ENCODE measurements at regions not wholly inside any gene's neighbourhood (a gene's known extent, or its start where the extent isn't known, plus 50 kb on each side); places are given as distances from the start of the nearest gene placed in this dataset.
"Not testable (repeated sequence)": the region's sequence is repeated elsewhere in the genome, so short reads cannot be mapped to it uniquely, and the experiment has no call there.

DNA sequence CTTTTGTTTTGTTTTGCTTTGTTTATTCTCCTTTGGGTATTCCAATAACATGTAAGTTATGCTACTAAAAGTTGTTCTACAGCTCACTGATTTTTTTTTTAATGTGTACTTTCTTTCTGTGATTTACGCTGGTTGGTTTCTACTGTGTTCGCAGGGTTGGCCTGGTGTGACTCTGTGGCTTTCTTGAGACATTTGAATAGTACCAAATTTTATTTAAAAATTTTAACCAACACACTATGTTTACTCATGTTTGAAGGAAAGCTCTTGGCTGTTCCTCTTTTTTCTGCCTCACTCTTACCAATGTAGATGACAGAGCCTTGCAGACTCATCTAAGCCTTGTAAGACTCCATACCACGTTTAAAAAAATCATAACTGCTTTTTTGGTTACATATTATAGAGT lies 1784.9 kb upstream of the DEFB115 start:
- H3K4me1 Mint-ChIP-seq, result no peaks in the 10 kb centered on the region
- peaks cover 0 to 46% (median 22%) of the 10 kb centered on the region in 6 donors for H3K9me3 Mint-ChIP-seq
- DNase-seq, result no peak
- H3K27me3 Mint-ChIP-seq (ENCODE audit: low read depth in 3 of 3), result peaks cover 0 to 4% (median 0%) of the 10 kb centered on the region in 3 donors
- H3K4me3 Mint-ChIP-seq, result no peak overlapping the region
- H3K27ac Mint-ChIP-seq, result no peak overlapping the region
- peaks cover 0 to 10% (median 0%) of the 10 kb centered on the region in 3 donors for H3K36me3 Mint-ChIP-seq

DNA sequence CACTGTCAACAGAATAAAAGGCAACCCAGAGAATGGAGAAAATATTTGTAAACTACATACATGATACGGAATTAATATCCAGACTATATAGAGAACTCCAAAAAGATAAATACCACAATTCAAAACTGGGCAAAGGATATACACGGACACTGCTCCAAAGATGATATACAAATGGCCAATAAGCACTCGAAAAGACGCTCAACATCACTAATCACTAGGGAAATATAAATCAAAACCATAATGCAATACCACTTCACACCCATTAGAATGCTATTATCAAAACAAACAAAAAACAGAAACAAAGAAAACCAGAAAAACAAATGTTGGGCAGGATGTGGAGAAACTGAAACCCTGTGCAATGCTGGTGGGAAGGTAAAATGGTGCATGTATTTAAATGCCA lies 1764.6 kb upstream of the DEFB115 start:
- H3K27me3 Mint-ChIP-seq (ENCODE audit: low read depth in 3 of 3); H3K36me3 Mint-ChIP-seq; DNase-seq; H3K4me3 Mint-ChIP-seq; H3K4me1 Mint-ChIP-seq; H3K27ac Mint-ChIP-seq: not testable (repeated sequence)
- peaks cover 2 to 40% (median 7%) of the 10 kb centered on the region in 6 donors for H3K9me3 Mint-ChIP-seq

DNA sequence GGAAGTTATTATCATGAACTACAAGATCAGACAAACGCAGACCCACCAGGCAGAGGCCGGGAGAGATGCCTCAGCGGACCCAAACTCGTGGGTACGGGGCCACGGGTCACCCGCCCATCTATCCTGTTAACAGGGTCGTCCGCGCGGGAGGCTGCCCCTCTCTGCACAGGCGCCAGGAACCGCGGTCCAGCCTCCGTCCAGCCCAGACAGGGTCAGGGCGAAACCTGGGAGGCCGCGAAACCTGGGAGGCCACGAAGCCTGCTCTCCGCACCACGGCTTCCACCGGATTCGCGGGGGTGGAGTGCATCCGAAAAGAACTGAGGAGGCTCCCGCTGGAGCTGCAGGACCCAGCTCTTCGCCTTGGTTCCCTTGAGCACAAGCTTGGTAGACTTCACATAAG lies 1760.7 kb upstream of the DEFB115 start:
- not testable (repeated sequence) for DNase-seq; H3K36me3 Mint-ChIP-seq; H3K4me1 Mint-ChIP-seq; H3K27me3 Mint-ChIP-seq (ENCODE audit: low read depth in 3 of 3)
- H3K4me3 Mint-ChIP-seq, result peak overlapping the region in 1 of 5 donors; percentile 70
- peak overlapping the region in 1 of 6 donors; percentile 80 for H3K27ac Mint-ChIP-seq
- peaks cover 4 to 40% (median 10%) of the 10 kb centered on the region in 6 donors for H3K9me3 Mint-ChIP-seq

DNA sequence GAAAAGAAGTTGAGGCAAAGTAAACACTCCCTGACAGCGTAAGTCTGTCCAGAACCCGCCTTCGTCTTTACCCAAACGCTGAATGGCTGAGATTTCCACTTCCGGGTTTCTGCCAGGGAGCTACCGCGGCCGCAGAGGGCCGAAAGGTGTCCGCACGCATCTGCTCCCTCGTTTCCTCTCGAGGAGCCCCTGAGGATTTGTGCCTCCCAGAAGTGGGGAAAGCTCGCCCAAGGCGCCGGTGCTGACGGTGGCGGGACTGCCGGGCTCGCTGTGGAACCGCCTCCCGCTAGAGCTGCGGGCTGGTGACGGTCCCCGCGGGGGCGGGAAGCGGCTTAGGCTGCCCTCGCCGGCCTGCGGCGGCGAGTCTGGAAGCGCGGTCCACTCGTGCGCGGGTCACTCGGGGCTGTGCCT lies 1760.2 kb upstream of the DEFB115 start:
- peak overlapping the region in 1 of 5 donors; percentile 70 for H3K4me3 Mint-ChIP-seq
- DNase-seq, result peak in 2 of 3 donors; percentile 15 to 50
- H3K27me3 Mint-ChIP-seq (ENCODE audit: low read depth in 3 of 3), result no peaks in the 10 kb centered on the region
- peaks cover 4 to 36% (median 8%) of the 10 kb centered on the region in 6 donors for H3K9me3 Mint-ChIP-seq
- H3K36me3 Mint-ChIP-seq, result no peaks in the 10 kb centered on the region
- H3K27ac Mint-ChIP-seq, result peak overlapping the region in 1 of 6 donors; percentile 80
- H3K4me1 Mint-ChIP-seq, result no peaks in the 10 kb centered on the region

DNA sequence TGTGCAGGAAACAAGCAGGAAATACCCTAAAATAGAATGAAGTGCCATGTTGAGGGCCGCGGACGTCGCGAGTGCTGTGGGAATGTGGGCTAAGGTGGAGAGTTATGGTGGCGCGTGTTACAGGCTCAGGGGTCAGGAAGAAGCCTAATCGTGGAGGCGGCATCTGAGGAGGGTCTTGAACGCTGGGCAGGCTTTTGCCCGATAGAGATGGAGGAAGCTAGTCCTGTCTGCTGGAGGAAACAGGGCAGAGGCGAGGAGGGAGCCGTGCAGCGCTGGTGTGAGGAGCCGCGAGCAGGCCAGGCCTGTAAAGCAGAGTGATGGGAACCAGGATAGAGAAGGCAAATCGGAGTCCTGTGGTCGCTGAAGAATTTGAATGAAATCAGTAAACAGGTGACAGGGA lies 1759.8 kb upstream of the DEFB115 start:
- not testable (repeated sequence) for H3K36me3 Mint-ChIP-seq; H3K4me1 Mint-ChIP-seq; DNase-seq; H3K4me3 Mint-ChIP-seq; H3K27ac Mint-ChIP-seq; H3K27me3 Mint-ChIP-seq (ENCODE audit: low read depth in 3 of 3)
- peaks cover 4 to 36% (median 8%) of the 10 kb centered on the region in 6 donors for H3K9me3 Mint-ChIP-seq

DNA sequence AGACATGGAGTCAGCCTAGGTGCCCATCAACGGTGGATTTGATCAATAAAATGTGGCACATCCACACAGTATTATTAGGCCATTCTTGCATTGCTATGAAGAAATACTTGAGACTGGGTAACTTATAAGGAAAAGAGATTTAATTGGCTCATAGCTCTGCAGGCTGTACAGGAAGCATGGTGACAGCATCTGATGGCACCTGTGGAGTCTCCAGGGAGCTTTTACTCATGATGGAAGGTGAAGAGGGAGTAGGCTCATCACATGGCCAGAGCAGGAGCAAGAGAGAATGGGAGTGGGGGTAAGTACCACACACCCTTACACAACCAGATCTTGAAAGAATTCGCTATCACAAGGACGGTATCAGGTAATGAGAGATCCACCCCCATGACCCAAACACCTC lies 1756.7 kb upstream of the DEFB115 start:
- not testable (repeated sequence) for H3K4me3 Mint-ChIP-seq; DNase-seq; H3K4me1 Mint-ChIP-seq; H3K27ac Mint-ChIP-seq; H3K36me3 Mint-ChIP-seq; H3K27me3 Mint-ChIP-seq (ENCODE audit: low read depth in 3 of 3)
- peaks cover 2 to 21% (median 8%) of the 10 kb centered on the region in 6 donors for H3K9me3 Mint-ChIP-seq

DNA sequence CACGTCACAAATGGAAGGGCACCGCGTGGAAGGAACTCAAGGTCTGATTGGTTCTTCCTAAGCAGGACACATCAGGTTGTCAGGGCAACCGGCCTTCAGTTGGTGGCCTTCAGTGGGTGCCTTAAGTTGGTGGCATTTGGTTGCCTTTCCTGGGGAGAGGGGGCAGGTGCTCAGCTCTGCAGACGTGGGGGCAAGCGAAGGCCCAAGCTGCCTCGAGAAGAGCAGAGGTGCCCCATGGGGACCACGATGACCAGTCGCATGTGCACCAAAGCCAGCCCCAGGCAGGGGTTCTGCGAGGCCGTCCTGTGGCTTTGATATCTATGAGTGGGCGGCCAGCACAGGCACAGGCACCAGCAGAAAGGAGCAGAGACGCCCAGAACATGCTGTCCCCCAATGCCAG lies 1742.8 kb upstream of the DEFB115 start:
- not testable (repeated sequence) for DNase-seq; H3K27me3 Mint-ChIP-seq (ENCODE audit: low read depth in 3 of 3); H3K4me1 Mint-ChIP-seq; H3K4me3 Mint-ChIP-seq; H3K27ac Mint-ChIP-seq; H3K36me3 Mint-ChIP-seq
- H3K9me3 Mint-ChIP-seq, result peaks cover 10 to 50% (median 16%) of the 10 kb centered on the region in 6 donors

DNA sequence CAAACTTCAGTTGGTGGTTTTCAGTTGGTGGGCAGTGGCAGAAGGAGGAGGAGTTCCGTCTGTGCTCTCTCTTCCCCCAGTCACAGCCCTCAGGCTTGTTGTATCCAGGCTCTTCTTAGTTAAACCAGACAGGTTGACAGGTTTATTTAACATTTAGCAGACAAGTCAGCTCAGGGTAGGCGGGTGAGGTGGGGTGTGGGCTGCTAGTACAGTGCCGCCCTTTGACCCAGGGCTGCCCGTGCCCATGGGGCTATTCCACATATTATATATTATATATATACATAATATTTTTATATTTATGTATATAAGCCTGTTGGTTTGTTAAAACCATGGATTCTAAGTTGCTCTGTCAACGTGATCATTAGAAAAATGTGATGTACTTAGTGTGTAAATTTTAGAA lies 1740.6 kb upstream of the DEFB115 start:
- H3K27me3 Mint-ChIP-seq (ENCODE audit: low read depth in 3 of 3); DNase-seq; H3K4me1 Mint-ChIP-seq; H3K36me3 Mint-ChIP-seq; H3K4me3 Mint-ChIP-seq; H3K27ac Mint-ChIP-seq: not testable (repeated sequence)
- H3K9me3 Mint-ChIP-seq, result peaks cover 12 to 63% (median 20%) of the 10 kb centered on the region in 6 donors

DNA sequence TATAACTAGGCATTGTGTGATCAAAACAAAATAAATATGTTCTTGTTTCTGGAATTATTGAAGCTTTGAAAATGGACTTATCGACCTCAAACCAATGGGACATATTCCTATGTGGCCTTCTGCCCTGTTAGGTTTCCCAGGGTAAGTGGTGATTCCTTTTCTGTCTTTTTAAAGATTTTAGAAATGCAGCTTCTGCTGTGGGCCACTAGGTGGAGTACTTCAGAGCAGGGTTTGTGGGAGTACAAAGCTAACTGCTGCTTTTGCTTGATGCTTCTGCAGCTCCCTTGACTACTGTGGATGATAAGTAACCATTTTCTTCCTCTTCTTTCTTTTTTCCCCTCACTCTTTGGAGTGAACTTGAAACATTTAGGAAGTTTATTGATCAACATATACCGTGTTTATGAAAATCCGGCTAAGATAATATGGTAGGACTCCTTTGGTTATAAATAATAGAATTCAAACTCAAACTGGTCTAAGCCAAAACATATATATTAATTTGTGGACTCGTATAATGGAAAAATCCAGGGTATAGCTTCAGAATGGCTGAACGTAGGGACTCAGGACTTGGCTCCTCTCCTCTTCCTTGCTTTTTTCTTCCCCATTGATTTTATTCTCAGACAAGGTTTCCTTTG lies 1737.7 kb upstream of the DEFB115 start:
- H3K27ac Mint-ChIP-seq; H3K27me3 Mint-ChIP-seq (ENCODE audit: low read depth in 3 of 3); H3K36me3 Mint-ChIP-seq; H3K4me1 Mint-ChIP-seq; H3K4me3 Mint-ChIP-seq; DNase-seq: not testable (repeated sequence)
- H3K9me3 Mint-ChIP-seq, result peaks cover 5 to 61% (median 9%) of the 10 kb centered on the region in 6 donors

DNA sequence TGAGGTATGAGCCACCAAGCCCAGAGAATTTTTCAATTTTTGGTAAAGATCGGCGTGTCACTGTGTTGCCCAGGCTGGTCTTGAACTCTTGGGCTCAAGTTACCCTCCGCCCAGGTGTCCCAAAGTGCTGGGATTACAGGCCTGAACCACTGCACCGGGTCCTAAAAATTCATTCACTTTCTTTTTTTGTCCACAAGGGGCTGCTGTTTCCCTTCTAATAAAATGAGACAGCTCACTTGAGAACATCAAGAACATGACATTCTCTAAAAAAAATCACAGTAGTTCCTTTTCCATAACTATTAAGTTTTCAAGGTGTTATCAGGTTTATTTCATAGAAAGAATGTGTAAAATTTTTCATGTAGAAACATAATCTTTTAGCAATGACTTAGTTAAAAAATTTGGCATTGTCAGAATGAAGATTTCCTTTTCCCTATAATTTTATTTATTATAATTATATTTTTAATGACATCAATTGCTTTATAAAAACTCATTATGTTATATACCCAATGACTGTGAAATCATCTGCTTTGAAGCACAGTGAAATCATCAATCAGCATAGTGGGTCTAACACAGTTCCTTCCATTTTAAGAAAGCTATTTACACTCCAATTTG lies 1723.8 kb upstream of the DEFB115 start:
- H3K4me1 Mint-ChIP-seq; H3K36me3 Mint-ChIP-seq; DNase-seq; H3K27me3 Mint-ChIP-seq (ENCODE audit: low read depth in 3 of 3); H3K27ac Mint-ChIP-seq; H3K4me3 Mint-ChIP-seq: not testable (repeated sequence)
- H3K9me3 Mint-ChIP-seq, result peaks cover 0 to 15% (median 0%) of the 10 kb centered on the region in 6 donors

DNA sequence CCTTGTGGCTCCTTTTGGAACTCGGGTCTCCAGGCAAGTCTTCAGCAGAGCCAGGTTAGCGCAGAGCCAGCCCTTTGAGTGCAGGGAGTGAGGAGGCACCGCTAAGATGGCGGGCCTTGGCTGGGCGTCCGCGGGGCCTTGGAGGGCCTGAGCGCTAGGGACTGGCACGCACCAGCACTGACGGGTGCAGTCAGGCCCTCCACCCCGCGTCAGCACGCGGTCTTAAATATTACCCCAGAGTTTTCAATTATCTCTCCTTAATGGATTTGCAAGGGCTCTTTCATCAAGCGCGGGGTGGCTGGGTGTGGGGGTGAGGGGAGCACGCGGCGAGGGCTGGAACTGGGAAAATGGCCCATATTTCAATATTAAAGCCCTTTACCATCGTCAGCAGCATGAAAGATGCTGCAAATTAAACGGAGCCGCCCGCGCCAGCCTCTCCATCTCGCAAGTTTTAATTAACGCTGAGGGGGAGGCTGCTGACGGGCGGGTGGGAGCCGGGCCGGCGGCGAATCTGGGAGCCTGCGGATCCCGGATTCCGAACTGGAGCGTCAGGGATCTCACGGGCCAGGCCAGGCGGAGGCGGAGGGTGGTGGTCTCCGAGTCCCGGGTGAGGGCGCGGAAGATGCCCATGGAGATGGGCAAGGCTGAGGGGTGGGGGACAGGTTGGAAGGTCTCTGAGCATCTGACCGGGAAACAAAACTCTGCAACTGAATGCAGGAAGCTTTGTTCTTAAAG lies 1690.4 kb upstream of the DEFB115 start:
- H3K4me1 Mint-ChIP-seq; H3K36me3 Mint-ChIP-seq; H3K27ac Mint-ChIP-seq; H3K4me3 Mint-ChIP-seq; DNase-seq; H3K27me3 Mint-ChIP-seq (ENCODE audit: low read depth in 3 of 3): not testable (repeated sequence)
- H3K9me3 Mint-ChIP-seq, result peaks cover 0 to 27% (median 7%) of the 10 kb centered on the region in 6 donors

DNA sequence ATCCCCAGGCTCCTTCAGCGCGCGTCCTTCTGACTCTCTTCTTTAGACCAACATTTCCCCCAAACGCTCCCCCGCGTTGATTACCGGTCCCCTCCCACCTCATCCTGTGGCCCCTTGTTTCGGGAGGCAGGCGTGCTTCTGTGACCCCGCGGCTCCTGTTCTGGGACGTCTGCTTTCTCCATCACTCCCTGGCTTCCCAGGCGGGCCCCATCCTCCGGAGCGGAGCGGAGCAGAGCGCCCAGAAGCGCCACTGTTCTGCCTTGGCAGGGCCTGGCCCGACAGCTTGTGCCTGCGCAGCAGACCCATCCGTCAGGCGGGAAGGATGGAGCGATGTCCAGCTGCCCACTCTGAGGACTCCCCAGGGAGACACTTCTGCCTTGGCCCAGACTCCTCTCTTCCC lies 1689.8 kb upstream of the DEFB115 start:
- H3K36me3 Mint-ChIP-seq; H3K4me1 Mint-ChIP-seq; H3K4me3 Mint-ChIP-seq; H3K27ac Mint-ChIP-seq; DNase-seq; H3K27me3 Mint-ChIP-seq (ENCODE audit: low read depth in 3 of 3): not testable (repeated sequence)
- peaks cover 0 to 24% (median 6%) of the 10 kb centered on the region in 6 donors for H3K9me3 Mint-ChIP-seq

DNA sequence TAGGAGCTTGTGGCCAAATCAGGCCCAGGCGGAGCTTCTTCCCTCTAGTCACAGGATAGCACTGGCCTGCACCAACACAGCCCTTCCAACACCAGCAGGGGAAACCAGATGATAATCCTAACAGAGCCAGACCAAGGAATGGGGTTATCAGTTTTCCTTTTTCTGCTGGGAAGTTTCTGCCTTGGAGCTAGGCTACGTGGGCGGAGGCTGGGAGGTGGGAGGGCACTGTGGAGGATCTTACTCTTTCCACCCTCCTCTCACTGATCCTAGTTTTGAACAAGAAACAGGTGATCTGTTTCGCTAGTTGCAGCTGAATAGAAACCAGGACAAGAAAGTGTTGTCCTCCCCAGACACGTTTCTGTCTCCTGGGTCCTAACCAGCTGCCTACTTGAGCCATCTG lies 1687.3 kb upstream of the DEFB115 start:
- not testable (repeated sequence) for H3K4me1 Mint-ChIP-seq; DNase-seq; H3K27ac Mint-ChIP-seq; H3K27me3 Mint-ChIP-seq (ENCODE audit: low read depth in 3 of 3); H3K36me3 Mint-ChIP-seq; H3K4me3 Mint-ChIP-seq
- H3K9me3 Mint-ChIP-seq, result peaks cover 0 to 28% (median 7%) of the 10 kb centered on the region in 6 donors

DNA sequence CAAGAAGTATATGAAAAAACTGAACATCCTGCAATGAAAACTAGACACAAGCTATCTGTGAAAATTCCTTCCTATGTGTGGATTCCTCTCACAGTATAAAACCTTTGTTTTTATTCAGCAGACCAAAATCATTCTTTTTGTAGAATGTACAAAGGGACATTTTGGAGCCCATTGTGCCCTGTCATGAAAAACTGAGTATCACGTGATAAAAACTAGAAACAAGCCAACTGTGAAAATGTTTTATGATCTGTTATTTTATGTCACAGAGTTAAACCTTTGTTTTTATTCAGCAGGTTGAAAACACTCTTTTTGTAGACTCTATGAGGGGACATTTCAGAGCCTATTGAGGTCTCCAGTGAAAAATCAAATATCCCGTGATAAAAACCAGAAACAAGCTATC lies 1667.9 kb upstream of the DEFB115 start:
- H3K9me3 Mint-ChIP-seq, result peaks cover 0 to 12% (median 1%) of the 10 kb centered on the region in 6 donors
- H3K36me3 Mint-ChIP-seq; H3K4me1 Mint-ChIP-seq; DNase-seq; H3K27ac Mint-ChIP-seq; H3K4me3 Mint-ChIP-seq; H3K27me3 Mint-ChIP-seq (ENCODE audit: low read depth in 3 of 3): not testable (repeated sequence)
